HG02763 (cell line): ENCODE measurements at regions not wholly inside any gene's neighbourhood (a gene's known extent, or its start where the extent isn't known, plus 50 kb on each side); places are given as distances from the start of the nearest gene placed in this dataset.
A peak's percentile ranks its signal among the peaks of the same experiment; 100 is the strongest.

Experiments used
- ATAC-seq: cut with Tn5 transposase; IDR thresholded peaks from one replicate; pipeline ENCODE4 v1.9.1; 2021; ENCODE audit warnings: mild to moderate bottlenecking, moderate library complexity; ENCODE audit not compliant: unreplicated experiment

GRCh38 chr12:66960006-66960405 is 281.1 kb upstream of the GRIP1 start:
- no peak for ATAC-seq

DNA sequence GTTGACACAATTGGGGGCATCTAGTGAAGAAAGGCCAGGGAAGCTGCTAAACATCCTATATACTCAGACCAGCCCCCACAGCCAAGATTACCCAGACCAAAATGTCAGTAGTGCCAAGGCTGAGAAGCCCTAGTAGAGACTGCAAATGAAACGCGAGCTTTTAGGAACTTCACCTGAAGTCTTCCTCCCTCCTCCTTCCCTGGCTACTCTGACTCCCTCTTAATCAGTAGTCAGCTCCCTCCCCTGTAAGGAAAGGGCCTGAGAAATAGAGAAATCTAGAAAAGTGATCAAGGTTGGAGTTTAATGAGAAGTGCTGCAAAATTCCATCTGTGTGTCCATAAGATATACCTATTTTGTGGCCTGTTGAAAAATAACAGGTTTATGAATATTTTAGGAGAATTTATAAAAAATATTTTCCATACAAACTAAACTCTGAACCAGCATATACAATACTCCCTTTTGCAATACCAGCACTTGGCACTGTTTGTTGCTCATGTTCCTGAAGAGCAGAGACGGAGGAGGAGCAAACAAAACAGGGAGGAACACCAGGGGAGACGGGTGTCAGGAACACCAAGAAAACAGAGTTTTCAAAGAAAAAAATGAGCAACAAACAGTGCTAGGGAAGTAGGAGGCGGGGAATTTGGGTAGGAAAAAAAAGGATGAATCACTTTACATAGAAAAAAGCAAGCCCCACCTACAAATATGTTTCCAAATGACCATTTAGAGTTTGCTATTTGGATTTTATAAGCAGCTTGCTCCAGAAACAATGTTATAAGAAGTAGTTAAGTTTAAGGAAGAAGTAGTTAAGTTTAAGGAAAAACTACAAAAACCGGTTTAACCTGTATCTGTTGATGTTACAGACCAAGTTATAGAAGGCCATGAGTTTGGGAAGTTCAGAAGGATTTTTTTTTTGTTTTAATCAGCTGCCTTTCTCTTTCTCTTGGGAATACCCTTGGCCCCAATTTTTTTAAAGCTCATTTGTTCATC is 282.1 kb upstream of the GRIP1 start:
- ATAC-seq: no peak

DNA sequence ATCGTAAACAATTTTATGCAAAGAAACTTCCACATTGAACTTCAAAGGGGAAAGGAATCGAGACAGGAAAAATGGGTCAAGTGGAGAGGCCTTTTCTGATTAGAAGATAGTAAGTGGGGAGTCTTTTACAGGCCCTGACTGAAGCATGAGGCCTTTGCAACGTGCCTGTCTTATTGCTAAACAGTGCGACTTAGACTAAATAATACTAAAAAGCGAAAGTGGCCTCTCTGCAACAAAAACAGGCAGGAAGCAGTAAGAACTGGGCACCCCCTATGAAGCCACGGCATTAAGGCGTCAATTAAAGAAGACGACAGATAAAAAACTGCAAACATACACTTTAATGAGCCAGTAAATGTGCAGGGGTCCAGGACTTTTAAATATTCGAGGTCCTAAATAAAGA is 283.4 kb upstream of the GRIP1 start:
- no peak for ATAC-seq

- ATAC-seq: no peak
Measured at GRCh38 chr12:66963901-66964300, 285.0 kb upstream of the GRIP1 start.

GRCh38 chr12:66964629-66965028 is 285.8 kb upstream of the GRIP1 start:
- no peak for ATAC-seq

DNA sequence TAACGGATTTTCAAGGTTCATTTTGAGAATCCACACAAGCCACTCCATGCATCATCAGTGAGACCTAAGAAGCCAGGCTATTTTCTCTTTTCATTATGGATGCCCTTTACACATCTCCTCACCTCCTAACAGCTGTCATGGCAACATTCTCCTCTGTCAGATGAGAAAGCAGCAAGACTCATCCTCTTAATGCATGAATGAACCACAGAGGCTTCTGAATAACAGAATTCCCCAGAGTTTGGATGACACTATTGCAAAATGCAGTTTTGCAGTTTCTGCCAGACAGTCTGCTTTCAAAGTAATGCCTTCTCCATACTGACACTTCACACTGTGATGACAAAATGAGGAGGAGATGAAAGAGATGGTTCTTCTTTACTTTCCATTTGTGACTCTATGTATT is 286.7 kb upstream of the GRIP1 start:
- no peak for ATAC-seq

DNA sequence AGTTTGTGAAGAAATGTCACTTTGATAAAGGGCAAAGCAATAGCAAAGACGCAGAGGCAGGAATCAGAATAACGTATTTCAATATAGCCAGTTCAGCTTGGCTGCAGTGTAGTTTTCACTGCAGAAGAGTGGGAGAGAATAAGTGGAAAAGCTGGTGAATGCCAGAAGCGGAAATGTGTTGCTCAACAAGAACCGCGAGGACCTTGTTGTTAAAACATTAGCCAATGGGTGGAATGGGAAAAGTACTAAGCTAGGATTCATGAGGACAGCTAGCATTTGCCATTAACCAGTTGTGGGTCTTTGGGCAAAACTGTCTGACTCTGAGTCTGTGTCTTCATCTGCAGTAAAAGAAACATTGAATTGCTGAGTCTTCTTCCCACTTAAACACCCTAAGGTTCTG is 292.9 kb upstream of the GRIP1 start:
- ATAC-seq: no peak

DNA sequence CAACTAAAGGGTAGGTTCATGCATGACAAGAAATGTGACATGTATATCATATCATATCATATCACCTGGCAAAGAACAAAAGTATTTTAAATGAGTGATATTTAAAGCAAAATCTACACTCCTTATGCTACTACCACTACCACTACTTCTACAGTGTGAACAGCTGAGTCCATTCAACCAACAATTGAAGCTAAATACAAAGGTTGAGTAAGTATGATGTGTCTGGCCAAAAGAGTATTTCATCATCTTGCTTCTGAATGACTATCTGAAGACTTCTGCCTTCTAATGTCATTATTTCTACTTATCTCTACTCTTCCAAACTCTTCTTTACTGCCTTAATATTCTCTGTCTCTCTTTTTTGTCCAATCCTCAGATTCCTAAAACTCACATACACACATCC is 292.6 kb upstream of the CAND1 start:
- no peak for ATAC-seq

DNA sequence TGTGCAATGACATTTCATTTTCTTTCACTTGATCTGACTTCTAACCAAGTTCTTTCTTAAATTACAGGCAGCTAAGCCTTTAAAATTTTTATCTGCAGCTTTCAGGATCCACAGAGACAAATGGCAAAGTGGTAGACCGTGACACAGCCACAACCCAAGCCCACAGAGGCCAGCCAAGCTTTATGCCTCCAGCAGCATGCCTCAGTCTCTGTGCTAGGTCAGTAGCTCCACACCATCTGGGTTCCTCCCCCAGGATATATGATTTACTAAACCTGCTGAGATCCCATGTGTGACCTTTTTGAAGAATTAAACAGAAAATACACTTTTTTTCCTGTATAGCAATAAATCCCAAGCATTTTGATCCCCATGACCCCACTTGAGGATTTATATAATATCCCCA is 290.4 kb upstream of the CAND1 start:
- ATAC-seq: no peak

GRCh38 chr12:66979251-66979650 is 289.9 kb upstream of the CAND1 start:
- no peak for ATAC-seq

DNA sequence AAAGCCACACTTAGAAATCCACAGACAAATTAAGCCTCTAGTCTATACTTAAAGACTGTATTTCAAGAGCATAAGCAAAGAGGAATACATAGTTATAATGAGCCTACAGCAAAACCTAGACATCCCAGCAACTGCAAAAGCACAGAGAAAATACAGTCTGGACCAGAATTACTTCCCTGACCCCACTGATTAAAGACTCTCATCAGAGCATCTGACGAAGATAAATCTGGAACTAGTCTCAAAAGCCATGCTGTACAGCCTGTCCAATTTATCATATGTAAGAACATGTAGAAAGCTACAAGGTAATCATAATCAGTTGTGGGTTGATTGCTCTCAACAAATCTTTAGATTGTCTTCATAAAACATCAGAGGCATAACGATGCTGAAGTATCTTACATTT is 285.1 kb upstream of the CAND1 start:
- ATAC-seq: no peak

- no peak for ATAC-seq
Measured at GRCh38 chr12:66984962-66985361, 284.2 kb upstream of the CAND1 start.

DNA sequence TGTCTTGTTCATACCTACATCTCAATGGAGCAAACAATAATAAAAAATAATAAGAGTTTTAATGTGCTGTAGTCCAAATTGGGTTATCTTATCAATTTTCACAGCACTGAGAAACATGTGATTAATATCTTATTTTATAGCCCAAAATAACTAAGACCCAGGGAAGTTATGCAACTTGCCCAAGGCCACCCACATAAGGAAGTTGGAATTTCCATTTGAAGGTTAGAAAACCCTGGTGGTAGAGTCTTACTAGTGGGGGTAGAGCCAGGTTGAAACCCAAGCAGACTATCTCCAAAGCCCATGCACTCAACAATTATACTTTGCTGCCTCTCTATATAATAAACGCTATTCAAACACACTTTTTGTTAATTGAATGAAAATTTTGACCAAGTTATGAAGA is 270.0 kb upstream of the CAND1 start:
- no peak for ATAC-seq

- ATAC-seq: no peak
Measured at GRCh38 chr12:67001251-67001650, 267.9 kb upstream of the CAND1 start.

- ATAC-seq: no peak
Measured at GRCh38 chr12:67002720-67003119, 266.4 kb upstream of the CAND1 start.

DNA sequence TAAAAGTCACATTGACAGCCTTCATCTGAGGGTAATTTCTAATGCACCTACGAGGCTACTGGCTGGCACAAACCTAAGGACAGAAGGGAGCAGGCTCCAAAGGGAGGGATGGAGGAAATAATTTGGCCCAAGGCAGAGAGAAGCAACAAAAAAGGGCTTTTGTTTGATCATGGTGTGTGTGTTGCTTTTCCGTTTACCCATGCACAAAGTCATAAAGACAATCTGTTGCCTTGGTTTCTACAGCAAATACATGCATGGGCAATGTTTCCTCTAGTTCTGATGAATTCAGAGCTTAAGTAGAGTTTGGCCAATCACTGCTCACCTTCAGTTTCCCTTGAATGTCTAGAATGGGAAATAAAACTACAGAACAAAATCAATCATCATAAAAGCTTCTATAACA is 262.5 kb upstream of the CAND1 start:
- no peak for ATAC-seq

DNA sequence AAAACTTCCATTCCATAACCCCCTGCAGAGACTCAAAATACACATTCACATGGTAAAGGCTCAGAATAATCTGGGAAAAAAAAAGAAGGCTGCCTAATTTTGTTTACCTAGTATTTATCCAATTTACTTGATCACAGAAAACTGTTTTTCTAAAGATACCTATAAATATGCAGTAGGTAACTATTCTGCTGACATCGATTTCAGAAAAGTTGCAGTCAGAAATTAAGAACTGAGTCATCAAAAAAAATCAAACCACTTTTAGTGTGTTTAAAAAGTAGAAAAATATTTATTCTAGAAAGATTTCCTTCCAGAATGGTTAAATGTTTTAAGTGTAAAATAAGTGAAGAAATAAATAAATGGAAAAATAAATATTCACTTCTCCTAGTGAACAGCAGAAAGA is 254.5 kb upstream of the CAND1 start:
- ATAC-seq: no peak

DNA sequence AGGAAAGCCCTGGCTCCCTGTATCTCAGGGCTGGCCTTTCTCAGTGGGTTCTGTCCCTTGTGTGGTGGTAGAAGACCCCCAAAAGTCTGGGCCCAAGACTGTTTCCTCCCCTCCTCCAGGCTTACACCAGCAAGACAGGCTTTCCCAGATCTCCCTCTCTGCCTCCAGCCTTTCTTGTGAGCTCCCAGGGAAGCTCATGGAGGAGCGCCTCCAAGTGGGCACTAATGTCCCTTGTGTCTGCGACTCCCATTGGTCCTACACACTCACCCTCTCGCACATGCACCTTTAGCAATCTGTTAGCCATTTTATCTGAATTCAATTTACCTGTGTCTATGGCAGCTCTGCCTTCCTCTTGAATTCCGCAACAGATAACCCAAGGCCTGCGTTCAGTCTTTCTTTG is 251.1 kb upstream of the CAND1 start:
- no peak for ATAC-seq

- no peak for ATAC-seq
Measured at GRCh38 chr12:67019070-67019469, 250.1 kb upstream of the CAND1 start.

GRCh38 chr12:67025543-67026114 is 243.5 kb upstream of the CAND1 start:
- peak; percentile 75 for ATAC-seq

- ATAC-seq: no peak
Measured at GRCh38 chr12:67026487-67027246, 242.5 kb upstream of the CAND1 start.

GRCh38 chr12:67028529-67028928 is 240.6 kb upstream of the CAND1 start:
- no peak for ATAC-seq
